ENCODE measurements at regions not wholly inside any gene's neighbourhood (a gene's known extent, or its start where the extent isn't known, plus 50 kb on each side); places are given as distances from the start of the nearest gene placed in this dataset.

DNA sequence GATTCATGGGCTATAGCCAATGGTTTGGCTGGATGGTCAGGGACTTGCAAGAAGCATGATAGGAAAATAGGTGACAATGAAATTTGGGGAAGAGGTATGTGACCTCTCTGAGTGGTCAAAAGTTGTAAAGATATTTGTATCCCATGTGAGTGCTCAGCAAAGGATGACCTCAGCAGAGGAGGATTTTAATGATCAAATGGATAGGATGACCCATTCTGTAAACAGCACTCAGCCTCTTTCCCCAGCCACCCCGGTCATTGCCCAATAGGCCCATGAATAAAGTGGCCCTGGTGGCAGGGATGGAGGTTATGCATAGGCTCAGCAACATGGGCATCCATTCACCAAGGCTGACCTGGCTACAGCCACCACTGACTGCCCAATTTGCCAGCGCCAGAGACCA, 138.4 kb upstream of the SPDL1 start:
- no peak for DNase-seq

DNA sequence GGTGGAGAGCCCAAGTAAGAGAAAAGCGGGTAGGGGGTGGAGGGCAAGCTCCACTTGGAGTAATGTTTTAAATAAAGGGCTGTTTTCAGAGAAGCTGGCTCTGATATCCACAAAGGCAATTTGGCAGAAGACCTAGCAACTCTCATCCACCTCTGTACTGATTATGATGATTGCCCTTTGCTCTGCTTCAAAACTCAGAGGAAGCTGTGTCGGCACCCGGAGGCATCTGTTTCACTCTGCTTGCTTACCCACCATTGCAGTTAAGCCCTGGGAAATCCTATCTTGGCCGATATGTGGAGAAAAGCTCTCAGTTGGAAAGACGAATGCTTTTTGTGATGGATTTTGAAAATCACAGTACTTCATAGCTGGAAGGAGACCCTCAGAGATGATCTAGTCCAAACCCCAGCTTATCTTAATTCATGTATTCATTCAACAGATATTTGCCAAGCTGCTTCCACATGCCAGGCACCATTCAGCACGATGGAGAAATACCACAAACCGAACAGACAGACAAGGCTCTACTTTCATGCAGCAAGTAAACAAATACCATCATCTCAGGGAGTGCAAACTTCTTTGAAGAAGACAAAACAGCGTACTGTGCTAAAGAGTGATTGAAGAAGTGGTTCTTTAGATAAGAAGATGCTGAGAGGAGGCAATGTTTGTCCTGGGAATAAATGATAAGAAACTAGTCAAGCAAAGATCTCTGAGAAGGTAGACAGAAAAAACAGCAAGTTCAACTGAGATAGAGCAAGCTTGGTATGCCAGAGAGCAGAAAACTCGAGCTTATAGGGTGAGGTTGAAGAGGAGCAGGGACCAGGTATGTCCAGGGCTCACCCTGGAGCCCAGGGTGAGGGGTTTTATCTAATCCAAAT, 140.4 kb upstream of the SPDL1 start:
- DNase-seq = no peak

DNA sequence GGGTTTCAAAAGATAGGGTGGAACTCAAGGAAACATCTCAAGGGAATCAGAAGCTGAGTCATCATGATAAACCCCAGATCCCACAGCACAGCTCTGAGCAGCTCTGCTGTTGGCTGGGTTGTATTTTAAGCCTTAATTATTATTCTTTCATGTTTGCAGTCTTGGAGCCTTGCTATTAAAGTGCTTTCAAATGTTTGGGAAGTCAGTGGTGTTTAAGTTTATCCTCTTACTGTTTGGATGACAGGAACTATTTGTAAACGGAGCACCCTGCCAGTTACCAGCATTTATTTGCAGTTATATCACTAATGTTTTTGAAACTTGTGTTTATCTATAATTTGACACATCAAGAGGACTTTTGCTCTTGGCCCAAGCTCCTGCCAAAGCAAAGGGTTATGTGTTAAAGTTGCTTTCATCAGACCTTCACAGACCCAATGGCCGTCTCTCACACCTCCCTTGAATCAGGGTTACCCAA, 141.1 kb upstream of the SPDL1 start:
- DNase-seq = no peak

DNA sequence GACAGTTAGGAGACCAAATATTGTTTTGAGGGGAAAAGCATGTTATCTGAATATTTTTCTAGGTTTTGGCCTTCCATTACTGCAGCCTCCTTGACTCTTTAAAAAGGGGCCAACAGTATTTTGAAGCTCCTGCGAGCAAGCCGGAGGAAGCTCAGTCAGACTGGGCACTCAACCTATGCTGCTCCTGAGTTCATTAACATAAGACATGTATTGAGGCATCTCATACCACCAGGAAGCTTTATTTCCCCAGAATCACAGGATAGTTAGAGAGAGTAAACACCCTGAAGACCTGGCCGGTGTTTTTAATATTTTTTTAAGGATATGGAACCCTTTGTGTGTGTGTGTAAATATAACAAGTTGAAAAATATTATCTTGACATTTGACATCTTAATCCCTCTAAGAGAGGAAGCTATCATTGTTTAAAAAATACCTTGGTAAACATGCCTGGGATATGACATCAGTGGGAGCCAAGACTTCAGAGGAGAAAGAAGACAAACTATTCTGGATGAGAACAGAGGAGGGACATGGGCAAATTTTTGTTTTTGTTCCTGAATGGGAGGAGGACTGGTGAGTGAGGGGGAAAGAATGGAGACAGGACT, 139.3 kb upstream of the SLIT3 start:
- no peak for DNase-seq

DNA sequence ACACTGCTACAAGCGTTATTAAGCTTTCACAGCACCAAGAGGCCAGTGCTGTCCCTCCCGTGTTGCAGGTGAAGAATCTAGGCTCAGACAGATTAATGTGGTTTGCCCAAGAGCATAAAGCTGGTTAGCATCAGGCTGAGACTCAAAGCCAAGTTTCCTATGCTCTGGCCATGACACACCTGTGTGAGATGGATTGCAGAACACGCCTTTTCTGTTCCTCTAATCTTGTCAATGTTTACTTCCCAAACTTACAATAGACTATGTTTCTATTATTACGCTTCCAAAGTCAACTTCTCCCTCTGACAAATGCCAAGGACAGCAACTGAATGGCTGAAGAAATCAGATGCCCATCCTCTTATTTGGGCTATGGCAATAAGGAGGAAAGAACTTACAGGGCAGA, 138.4 kb upstream of the SLIT3 start:
- DNase-seq = no peak

DNA sequence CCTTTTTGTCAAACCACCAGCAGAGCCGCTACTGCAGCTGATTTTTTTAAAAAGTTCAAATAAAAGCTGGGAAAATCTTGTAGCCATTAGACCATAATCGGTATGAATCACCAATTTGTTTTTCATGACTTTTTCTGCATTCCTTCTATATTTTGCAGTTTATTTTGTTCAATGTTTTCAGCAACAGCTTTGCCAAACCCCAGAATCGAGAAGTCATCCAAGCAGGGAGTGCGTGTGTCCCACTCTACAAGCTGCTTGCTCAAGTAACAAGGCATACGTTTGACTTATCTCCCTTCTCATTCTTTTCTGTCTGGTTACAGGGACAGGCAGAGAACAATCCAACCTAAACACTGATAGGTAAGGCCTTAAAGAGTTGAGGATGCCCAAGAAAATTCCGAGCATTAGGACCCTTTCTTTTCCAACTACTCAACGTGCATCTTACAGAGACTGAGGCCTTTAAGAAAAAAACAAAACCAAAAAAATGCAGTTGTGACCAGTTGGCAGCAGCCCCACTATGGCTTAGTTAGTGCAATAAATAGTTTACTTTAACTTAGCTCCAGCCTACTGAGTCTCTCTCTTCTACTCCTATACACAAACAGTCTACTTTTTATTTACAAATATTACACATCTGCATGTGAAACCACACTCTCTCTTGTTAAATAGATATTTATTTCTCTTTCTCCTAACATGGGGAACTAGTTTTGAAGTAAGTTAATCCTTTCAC, 134.7 kb upstream of the SLIT3 start:
- DNase-seq = no peak

DNA sequence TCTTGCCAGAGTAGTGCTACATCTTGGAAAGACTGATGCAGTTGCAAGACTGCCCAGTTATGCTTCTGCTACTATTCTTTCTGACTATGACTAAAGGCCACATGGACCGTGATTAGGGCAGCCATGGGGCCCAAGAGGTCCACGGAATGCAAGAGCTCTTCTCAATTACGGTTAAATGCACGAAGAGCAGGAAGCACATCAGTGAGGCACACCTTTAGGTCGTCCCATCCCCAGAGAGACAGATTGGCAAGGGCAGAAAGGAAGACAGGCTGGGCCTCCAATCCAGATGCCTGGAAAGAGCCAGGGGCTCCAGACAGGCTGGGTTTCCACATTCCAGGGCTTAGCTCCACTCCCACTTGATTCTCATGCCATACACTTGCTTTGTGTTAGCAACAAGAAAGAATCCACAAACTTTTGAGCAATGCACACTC, 132.3 kb upstream of the SLIT3 start:
- no peak for DNase-seq

DNA sequence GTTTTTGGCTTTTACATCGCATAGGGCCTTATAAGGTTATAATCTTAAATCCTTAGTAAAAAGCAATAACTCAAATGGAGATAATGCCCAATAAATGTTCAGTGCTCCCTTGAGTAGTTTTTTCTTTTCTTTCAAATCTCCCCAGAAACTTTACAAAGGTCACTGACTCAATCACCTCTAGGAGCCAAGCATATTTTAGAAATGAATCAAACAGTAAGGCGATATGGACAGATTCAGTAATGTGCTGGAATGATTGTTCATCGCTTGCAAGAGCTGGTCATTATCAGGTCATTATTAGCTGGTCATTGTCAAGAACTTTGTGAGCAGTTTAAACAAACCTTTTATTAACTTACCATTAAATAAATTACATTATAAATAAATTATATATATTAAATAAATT, 130.4 kb upstream of the SLIT3 start:
- DNase-seq = no peak

DNA sequence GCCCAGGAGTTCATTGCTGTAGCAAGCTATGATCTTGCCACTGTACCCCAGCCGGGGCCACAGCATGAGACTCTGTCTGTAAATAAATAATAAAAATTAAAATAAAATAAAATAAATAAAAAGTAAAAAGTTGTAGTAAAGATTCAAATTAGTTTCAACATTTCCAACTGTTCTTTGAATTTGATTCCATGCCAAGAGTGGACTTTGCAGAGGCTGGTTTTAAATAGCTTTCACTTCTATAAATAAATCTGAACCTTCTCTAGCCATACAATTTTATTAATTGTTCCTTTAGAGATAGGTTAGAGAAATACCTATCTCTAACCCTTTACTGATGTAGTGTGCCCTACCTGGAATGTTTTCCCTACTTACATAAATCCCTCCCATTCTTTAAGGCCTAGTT, 129.7 kb upstream of the SLIT3 start:
- DNase-seq = no peak

DNA sequence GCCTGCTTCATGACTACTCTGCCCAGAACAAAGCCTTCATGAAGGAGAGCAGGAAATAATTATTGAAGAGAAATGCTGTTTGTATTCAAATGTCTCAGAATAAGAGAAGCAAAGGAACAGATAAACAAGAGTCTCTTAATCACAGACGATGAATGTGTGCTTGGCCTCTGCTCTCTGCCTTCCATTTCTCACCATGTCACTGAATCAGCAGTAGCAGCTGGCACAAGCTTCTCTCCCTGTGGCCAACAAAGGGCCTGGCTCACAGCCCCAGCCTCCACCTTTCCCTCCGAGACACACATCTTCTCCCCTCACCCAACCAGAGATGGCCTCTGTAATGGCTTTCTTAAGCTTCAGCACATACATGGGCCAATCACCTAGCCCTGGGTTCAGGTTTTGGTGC, 128.1 kb upstream of the SLIT3 start:
- DNase-seq = no peak

DNA sequence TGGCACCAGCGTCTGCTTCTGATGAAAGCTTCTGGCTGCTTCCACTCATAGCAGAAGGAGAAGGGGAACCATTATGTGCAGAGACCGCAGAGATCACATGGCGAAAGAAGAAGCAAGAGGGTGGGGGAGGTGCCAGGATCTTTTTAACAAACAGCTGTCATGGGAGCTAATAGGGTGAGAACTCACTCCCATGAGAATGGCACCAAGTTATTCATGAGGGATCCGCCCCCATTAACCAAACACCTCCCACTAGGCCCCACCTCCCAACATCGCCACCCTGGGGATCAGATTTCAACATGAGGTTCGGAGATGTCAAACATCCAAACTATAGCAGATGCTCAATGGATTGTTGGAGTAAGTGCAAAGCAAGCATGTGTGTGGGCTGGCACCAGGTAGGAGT, 125.8 kb upstream of the SLIT3 start:
- DNase-seq = no peak

DNA sequence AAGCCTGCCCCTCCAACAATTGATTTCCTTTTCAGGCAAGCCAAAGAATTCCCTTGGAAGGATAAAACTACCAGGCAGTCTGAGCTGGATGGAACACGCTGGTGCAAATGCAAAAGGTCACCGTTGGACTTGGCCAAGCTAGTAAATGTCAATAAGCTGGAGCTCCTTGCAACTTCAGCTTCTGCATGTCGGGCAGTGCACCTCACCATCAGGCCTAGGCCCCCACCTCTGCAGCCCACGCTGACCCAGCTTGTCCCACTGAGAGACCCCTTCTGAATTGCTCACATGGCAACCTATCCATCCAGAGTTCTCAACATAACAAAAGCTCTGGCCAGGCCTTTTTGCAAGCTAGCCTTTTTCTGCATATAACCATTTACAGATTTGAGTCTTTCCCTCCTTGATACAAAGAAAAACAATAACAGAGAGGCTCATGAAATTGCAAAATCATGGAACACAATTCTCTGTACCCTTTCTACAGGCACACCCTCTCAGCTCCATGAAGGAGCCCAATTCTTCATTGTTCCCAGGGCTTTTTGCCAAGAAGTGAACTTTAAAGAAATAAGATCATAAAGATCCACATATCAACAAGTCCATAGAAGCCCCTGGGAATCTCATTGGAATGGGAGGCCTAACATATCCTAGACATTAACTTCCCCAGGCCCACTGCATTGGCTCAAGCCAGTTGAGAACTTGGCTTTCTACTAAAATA, 123.9 kb upstream of the SLIT3 start:
- DNase-seq = no peak

DNA sequence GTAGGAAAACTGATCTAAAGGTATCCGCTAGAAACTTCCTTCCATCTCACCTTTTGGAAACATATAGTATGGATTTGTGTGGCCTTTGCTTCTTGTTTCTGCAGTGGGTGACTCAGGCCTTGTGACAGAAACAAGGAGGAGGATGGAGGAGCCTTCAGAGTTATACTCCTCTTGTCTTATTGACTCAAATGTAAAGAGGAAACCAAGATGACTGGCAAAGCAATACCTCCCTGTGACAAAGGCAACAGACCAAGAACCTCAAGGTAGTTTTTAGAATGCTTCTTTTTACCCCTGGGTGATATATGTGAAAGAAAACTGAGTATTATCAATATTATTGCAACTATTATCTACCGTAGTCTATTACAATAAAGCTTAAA, 123.3 kb upstream of the SLIT3 start:
- no peak for DNase-seq

DNA sequence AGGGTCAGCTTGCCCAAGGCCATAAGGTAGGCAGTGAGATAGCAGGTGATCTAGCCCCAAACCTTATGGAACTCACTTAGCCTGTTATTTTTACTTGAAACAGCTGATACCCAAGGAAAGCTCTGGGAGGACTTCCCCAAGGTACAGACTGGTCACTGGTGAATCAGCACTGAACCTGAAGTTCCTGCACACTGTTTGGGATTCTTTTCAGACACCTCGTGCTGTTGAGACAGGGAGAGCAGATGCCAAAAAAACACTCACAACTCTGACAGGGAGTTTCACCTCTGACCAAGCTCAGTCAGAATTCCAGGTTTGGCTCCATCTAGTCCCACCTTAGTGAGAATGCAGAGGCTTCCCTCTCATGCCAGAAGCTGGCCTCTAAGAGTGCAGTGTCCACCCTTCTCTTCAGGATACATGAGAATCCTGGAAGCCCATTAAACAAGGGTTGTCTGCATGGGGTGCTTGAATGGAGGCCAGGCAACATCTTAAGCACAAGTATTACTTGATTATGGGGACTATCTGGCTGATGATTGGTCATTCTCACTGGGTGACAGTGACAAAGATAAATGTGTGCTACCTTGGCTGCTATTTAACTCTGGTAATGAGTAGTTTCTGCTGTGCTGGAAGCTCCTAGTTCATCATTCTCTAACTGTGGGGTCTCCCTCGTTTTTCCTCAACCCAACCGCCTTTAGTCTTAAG, 122.8 kb upstream of the SLIT3 start:
- DNase-seq = no peak

DNA sequence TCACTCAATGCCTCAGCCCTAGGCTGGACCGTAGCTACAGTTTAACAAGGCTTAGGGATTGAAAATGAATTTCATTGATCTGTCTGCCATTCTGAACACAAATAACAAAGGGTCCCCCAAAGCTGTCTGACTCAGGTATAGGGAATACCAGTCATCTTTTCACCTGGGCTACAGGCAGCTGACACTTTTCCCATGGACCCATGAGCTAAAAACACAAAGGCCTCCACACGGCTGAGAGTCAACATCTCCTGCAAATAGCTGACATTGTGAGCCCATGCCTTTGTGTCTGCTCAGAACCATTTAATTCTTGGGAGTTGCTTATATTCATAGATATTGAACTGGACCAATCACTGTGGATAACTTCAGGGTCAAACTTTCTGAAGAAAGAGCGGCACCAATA, 121.1 kb upstream of the SLIT3 start:
- no peak for DNase-seq

DNA sequence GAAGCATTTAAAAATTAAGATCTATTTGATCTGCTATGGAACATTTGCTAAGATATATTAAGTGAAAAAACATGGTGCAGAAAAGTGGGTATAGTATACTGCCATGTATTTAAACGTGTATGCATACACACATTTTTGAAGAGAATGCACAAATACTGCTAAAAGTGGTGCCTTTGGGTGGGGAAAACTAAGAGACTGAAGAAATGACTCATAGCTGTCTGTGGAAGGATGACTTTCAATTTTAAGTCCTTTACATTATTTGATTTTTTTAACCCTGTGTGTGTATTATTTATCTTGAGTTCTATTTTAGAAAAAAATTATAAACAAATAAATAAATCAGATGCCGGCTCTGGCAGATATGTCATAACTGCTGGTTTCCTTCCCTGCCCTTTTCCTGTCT, 120.7 kb upstream of the SLIT3 start:
- DNase-seq = no peak

DNA sequence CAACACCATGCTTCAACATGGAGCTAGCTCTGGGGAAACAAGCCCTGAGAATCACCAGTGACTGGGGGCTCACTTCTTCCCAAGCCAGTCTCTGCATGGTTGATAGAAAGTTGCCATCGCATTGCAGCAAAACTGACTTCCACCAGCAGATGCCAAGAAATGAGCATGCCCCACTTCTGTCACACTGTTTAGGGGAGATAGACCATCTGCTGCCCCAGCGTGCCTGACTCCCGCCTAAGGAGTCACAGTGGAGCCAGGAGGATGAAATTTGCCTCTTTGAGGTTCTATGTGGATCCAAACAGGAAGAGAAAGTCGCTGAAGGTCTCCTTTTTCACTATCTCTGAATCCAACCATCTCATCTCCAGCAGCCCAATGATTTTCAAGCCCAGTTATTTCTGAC, 116.7 kb upstream of the SLIT3 start:
- DNase-seq = no peak

DNA sequence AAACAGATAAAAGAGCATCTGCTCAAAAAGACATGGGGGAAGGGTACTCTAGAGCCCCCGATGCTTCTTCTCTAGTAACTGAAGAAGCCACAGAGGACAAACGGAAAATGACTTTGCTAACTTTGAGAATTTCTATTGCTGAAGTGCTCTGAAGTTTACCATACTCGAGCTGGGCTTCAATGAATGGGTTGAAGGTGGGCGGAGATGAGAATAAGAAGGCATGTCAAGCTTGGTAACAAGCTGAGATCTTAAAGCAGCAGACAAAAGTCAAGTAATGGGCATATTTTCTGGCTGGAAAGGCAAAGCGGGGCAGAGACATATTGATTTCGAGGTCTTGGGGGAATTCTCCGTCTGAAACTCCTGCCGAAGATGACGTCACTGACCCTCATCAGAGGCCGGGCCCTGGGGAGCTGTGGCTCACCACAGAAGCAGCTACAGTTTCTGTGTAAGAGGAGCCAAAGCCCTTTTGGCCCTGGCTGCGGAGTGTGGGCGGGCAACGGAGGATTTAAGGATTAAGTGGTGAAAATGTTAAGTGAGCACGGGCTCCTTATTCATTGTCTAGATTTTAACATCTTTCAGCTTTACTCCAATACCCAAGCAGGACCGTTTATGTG, 115.8 kb upstream of the SLIT3 start:
- DNase-seq = no peak

DNA sequence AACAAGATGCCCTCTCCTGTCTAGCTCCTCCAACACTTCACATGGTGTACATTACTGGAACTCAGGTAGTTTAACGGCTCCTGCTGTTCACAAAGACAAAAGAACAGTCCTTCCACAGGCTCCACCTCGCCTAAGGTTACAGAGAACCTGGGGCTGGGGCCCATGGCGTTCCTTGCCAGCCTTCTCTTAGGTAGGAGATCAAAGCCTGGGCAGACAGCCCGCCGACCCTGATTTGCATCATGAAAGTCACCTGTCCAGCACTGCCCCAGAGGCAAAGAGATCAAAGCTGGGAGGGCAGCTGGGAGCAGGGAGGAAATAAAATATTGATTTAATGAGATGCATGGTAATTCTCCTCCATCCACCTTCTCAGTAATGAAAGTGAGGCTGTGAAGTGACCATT, 115.0 kb upstream of the SLIT3 start:
- DNase-seq = no peak

DNA sequence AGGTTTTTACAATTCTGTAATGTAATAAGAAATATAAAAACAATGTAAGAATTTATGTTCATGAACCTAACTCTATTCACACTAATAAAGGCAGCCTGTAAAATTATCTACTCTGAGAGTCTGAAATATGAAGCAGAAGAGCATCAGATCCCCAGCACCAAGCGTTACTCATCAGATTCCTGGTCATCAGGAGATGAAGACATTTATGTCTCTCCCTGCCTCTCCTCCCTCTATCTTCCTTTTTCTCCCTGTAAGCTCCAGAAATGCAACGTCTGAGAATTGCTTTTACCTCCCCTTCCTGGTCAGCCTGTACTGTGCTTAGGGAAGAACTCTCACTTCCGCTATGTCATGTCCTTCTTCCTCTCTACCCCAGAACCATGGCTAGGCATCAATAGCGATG, 114.4 kb upstream of the SLIT3 start:
- no peak for DNase-seq

DNA sequence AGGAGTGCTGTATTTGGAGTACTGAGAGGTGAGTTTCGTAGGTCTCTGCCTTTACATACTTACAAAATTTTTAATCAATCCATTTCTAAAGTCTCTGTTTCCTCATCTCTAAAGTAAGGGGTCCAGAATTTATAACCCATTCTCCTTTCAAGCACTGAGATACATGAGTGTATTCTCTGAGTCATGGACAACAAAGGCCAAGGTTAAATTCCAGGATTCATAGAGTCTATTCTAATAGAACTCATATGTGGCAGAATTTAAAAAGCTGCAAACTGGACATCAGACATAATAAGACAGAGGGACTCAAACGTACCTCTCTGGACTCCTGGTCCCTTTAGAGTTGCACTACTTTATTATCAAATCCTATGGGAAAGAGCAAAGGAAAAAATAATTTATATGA, 112.5 kb upstream of the SLIT3 start:
- DNase-seq = no peak

DNA sequence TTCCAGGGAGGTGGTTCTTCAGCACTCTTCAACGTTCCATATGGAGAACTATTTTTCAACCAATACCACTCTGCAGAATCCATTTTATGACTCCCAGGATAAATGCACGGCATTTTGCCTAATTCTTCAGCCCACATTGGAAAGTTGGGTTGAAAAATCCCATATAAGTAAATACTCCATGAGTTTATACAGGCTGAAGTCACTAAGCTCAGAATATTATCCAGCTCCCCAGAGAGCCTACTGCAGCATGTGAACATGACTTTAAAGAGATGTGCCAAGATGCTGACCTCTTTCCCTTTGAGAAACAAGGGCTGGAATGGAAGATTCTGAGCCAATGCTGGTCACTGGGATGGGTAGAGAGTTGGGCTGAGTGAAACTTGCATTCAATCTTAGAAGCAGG, 111.9 kb upstream of the SLIT3 start:
- no peak for DNase-seq

Data from inflammatory macrophage treated with lipopolysaccharide for 1 hour (primary cell).